Tibial artery (tissue), 4 donors: ENCODE measurements at regions not wholly inside any gene's neighbourhood (a gene's known extent, or its start where the extent isn't known, plus 50 kb on each side); places are given as distances from the start of the nearest gene placed in this dataset.

Source experiments
- DNase-seq, 2 donors: peaks; one replicate each; pipeline ENCODE4 v3.0.0-alpha.2; 2019
- H3K27ac ChIP-seq, 2 donors: fragments of 200-600 bp; sonication (generic) in 1 of 2; 1 replicate in 1 of 2; 2 replicates in 1 of 2; pipeline ENCODE4 v1.5.1; 2018 to 2019; ENCODE audit warnings: mild to moderate bottlenecking in 1 of 2
- H3K27me3 ChIP-seq, 2 donors: fragments of 200-600 bp; sonication (generic) in 1 of 2; one replicate each; pipeline versions ENCODE4 v1.5.1 to v1.6.0; 2016 to 2019
- H3K36me3 ChIP-seq, 3 donors: fragments of 200-600 bp; sonication (generic) in 2 of 3; one replicate each; pipeline ENCODE4 v1.5.1; 2016 to 2019; ENCODE audit warnings: mild to moderate bottlenecking in 2 of 3
- H3K4me1 ChIP-seq, 4 donors: fragments of 200-600 bp; sonication (generic) in 2 of 4; 1 replicate in 3 of 4; 2 replicates in 1 of 4; pipeline ENCODE4 v1.5.1; 2016 to 2019
- H3K4me3 ChIP-seq, 2 donors: fragments of 200-600 bp; sonication (generic) in 1 of 2; 1 replicate in 1 of 2; 2 replicates in 1 of 2; pipeline ENCODE4 v1.5.1; 2018 to 2019; ENCODE audit warnings: mild to moderate bottlenecking in 2 of 2
- H3K9me3 ChIP-seq, 3 donors: fragments of 200-600 bp; sonication (generic) in 1 of 3; one replicate each; pipeline ENCODE4 v1.5.1; 2016 to 2019
- CTCF ChIP-seq, 2 experiments: fragments of 200-600 bp in 1 of 2; fragments of 450-650 bp in 1 of 2; IDR thresholded peaks; one replicate each; pipeline ENCODE4 v1.5.1; 2017 to 2019; ENCODE audit warnings: antibody characterized with exemption in 2 of 2, mild to moderate bottlenecking in 1 of 2, moderate library complexity in 1 of 2
- intact Hi-C: fragments of 100-400 bp; cut with DNase I; formaldehyde crosslinking; loops from one replicate; pipeline ENCODE4 v1.15.0; 2023; ENCODE audit warnings: low total_unique reads

GRCh38 chr1:166785987-166786386 lies 53.3 kb upstream of the POGK start:
- intact Hi-C loops = no loop called here
- Histone ChIP-seq H3K27me3 (peaks cover 0 to 3% of the 10 kb centered on the region in 2 donors), H3K36me3 (no peaks in the 10 kb centered on the region), H3K27ac (no peak overlapping the region), H3K4me3 (no peak overlapping the region), H3K9me3 (no peaks in the 10 kb centered on the region), H3K4me1 (no peaks in the 10 kb centered on the region)
- no peak for TF ChIP-seq CTCF (IDR thresholded peaks at IDR 0.05)
- no peak for DNase-seq

- Histone ChIP-seq H3K27me3 (peaks cover 0 to 3% of the 10 kb centered on the region in 2 donors), H3K4me1 (no peaks in the 10 kb centered on the region), H3K27ac (no peak overlapping the region), H3K9me3 (no peaks in the 10 kb centered on the region), H3K36me3 (no peaks in the 10 kb centered on the region), H3K4me3 (no peak overlapping the region)
- TF ChIP-seq CTCF (IDR thresholded peaks at IDR 0.05) = no peak
- DNase-seq = no peak
- intact Hi-C loops = no loop called here
Observed at GRCh38 chr1:166789286-166789685, 50.0 kb upstream of the POGK start.
